ENCODE measurements at regions not wholly inside any gene's neighbourhood (a gene's known extent, or its start where the extent isn't known, plus 50 kb on each side); places are given as distances from the start of the nearest gene placed in this dataset.
A peak's percentile ranks its signal among the peaks of the same experiment; 100 is the strongest.

DNA sequence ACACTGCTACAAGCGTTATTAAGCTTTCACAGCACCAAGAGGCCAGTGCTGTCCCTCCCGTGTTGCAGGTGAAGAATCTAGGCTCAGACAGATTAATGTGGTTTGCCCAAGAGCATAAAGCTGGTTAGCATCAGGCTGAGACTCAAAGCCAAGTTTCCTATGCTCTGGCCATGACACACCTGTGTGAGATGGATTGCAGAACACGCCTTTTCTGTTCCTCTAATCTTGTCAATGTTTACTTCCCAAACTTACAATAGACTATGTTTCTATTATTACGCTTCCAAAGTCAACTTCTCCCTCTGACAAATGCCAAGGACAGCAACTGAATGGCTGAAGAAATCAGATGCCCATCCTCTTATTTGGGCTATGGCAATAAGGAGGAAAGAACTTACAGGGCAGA lies 138.4 kb upstream of the SLIT3 start:
- no peak for TF ChIP-seq CTCF (IDR thresholded peaks at IDR 0.05)
- DNase-seq (ENCODE audit: low spot score) (no peak), ATAC-seq (ENCODE audit: low FRiP score) (no peak)

DNA sequence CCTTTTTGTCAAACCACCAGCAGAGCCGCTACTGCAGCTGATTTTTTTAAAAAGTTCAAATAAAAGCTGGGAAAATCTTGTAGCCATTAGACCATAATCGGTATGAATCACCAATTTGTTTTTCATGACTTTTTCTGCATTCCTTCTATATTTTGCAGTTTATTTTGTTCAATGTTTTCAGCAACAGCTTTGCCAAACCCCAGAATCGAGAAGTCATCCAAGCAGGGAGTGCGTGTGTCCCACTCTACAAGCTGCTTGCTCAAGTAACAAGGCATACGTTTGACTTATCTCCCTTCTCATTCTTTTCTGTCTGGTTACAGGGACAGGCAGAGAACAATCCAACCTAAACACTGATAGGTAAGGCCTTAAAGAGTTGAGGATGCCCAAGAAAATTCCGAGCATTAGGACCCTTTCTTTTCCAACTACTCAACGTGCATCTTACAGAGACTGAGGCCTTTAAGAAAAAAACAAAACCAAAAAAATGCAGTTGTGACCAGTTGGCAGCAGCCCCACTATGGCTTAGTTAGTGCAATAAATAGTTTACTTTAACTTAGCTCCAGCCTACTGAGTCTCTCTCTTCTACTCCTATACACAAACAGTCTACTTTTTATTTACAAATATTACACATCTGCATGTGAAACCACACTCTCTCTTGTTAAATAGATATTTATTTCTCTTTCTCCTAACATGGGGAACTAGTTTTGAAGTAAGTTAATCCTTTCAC lies 134.7 kb upstream of the SLIT3 start:
- no peak for DNase-seq (ENCODE audit: low spot score)
- TF ChIP-seq CTCF (IDR thresholded peaks at IDR 0.05) = no peak
- ATAC-seq (ENCODE audit: low FRiP score) = no peak

GRCh38 chr5:169433221-169433651 lies 132.3 kb upstream of the SLIT3 start:
- DNase-seq (ENCODE audit: low spot score) (no peak), ATAC-seq (ENCODE audit: low FRiP score) (peak; percentile 56)
- no peak for TF ChIP-seq CTCF (IDR thresholded peaks at IDR 0.05)

- no peak for TF ChIP-seq CTCF (IDR thresholded peaks at IDR 0.05)
- DNase-seq (ENCODE audit: low spot score) = no peak
- no peak for ATAC-seq (ENCODE audit: low FRiP score)
Observed at GRCh38 chr5:169431386-169431785, 130.4 kb upstream of the SLIT3 start.

DNA sequence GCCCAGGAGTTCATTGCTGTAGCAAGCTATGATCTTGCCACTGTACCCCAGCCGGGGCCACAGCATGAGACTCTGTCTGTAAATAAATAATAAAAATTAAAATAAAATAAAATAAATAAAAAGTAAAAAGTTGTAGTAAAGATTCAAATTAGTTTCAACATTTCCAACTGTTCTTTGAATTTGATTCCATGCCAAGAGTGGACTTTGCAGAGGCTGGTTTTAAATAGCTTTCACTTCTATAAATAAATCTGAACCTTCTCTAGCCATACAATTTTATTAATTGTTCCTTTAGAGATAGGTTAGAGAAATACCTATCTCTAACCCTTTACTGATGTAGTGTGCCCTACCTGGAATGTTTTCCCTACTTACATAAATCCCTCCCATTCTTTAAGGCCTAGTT lies 129.7 kb upstream of the SLIT3 start:
- DNase-seq (ENCODE audit: low spot score) (no peak), ATAC-seq (ENCODE audit: low FRiP score) (no peak)
- no peak for TF ChIP-seq CTCF (IDR thresholded peaks at IDR 0.05)

- TF ChIP-seq CTCF (IDR thresholded peaks at IDR 0.05) = no peak
- DNase-seq (ENCODE audit: low spot score) (no peak), ATAC-seq (ENCODE audit: low FRiP score) (no peak)
Observed at GRCh38 chr5:169429044-169429443, 128.1 kb upstream of the SLIT3 start.

GRCh38 chr5:169426784-169427183 lies 125.8 kb upstream of the SLIT3 start:
- ATAC-seq (ENCODE audit: low FRiP score) = no peak
- TF ChIP-seq CTCF (IDR thresholded peaks at IDR 0.05) = no peak

More at GRCh38 chr5:169426784-169427183, 125.8 kb upstream of the SLIT3 start:
- DNase-seq (ENCODE audit: low spot score) = no peak

All from omental fat pad (tissue), 3 donors.